OCI-LY1 (cell line): ENCODE measurements at regions not wholly inside any gene's neighbourhood (a gene's known extent, or its start where the extent isn't known, plus 50 kb on each side); places are given as distances from the start of the nearest gene placed in this dataset.

Experiments used
- H2AFZ ChIP-seq: fragments of 200-600 bp; sonication (generic), shearing (Covaris generic); 2 replicates; pipeline ENCODE4 v1.6.0; 2014; ENCODE audit warnings: antibody characterized with exemption, mild to moderate bottlenecking, low read length
- H3F3A ChIP-seq: fragments of 200-600 bp; sonication (generic), shearing (Covaris generic); 2 replicates; pipeline ENCODE4 v1.6.0; 2014; ENCODE audit warnings: mild to moderate bottlenecking, antibody characterized with exemption, low read length, moderate library complexity; ENCODE audit not compliant: insufficient read depth
- H3K27ac ChIP-seq: fragments of 200-600 bp; sonication (generic); 2 replicates; pipeline ENCODE4 v1.5.1; 2014; ENCODE audit warnings: low read length, mixed run types, mild to moderate bottlenecking, low read depth; ENCODE audit not compliant: poor library complexity, severe bottlenecking
- H3K27me3 ChIP-seq: fragments of 200-600 bp; sonication (generic); 2 replicates; pipeline ENCODE4 v1.6.0; 2014; ENCODE audit warnings: antibody characterized with exemption, mild to moderate bottlenecking, low read length, moderate library complexity; ENCODE audit not compliant: insufficient read depth
- H3K36me3 ChIP-seq: fragments of 200-600 bp; sonication (generic); 2 replicates; pipeline ENCODE4 v1.6.1; 2014; ENCODE audit warnings: mild to moderate bottlenecking, antibody characterized with exemption, low read length, moderate library complexity, mixed read lengths; ENCODE audit not compliant: insufficient read depth
- H3K4me1 ChIP-seq: fragments of 200-600 bp; sonication (generic); 2 replicates; pipeline ENCODE4 v1.5.1; 2014; ENCODE audit warnings: mild to moderate bottlenecking, low read length, moderate library complexity; ENCODE audit not compliant: insufficient read depth, severe bottlenecking
- H3K4me2 ChIP-seq: fragments of 200-600 bp; sonication (generic), shearing (Covaris generic); 2 replicates; pipeline ENCODE4 v1.6.1; 2014; ENCODE audit warnings: low read length
- H3K4me3 ChIP-seq: fragments of 200-600 bp; sonication (generic); 2 replicates; pipeline ENCODE4 v1.5.1; 2014; ENCODE audit warnings: low read length, low read depth, mild to moderate bottlenecking, mixed read lengths; ENCODE audit not compliant: poor library complexity, severe bottlenecking
- H3K79me2 ChIP-seq: fragments of 200-600 bp; shearing (Covaris generic); 2 replicates; pipeline ENCODE4 v1.6.1; 2016; ENCODE audit warnings: mixed run types, low read length, mixed read lengths; ENCODE audit not compliant: insufficient read depth
- H3K9ac ChIP-seq: fragments of 200-600 bp; sonication (generic), shearing (Covaris generic); 2 replicates; pipeline ENCODE4 v1.6.1; 2014; ENCODE audit warnings: mild to moderate bottlenecking, low read length, mixed read lengths
- H3K9me2 ChIP-seq: fragments of 200-600 bp; sonication (generic), shearing (Covaris generic); 2 replicates; pipeline ENCODE4 v1.6.1; 2014; ENCODE audit warnings: low read depth, mild to moderate bottlenecking, low read length, mixed read lengths
- H3K9me3 ChIP-seq: fragments of 200-600 bp; shearing (Covaris generic); 2 replicates; pipeline ENCODE4 v1.6.1; 2014; ENCODE audit warnings: low read length, mixed read lengths
- H4K20me1 ChIP-seq: fragments of 200-600 bp; sonication (generic), shearing (Covaris generic); 2 replicates; pipeline ENCODE4 v1.6.0; 2016; ENCODE audit warnings: mild to moderate bottlenecking, low read length; ENCODE audit not compliant: insufficient read depth
- CTCF ChIP-seq: fragments of 200-600 bp; sonication (generic), shearing (Covaris generic); IDR thresholded peaks from 2 replicates; pipeline ENCODE4 v1.5.1; 2017; ENCODE audit warnings: mild to moderate bottlenecking, antibody characterized with exemption, low read length, moderate library complexity, mixed read lengths
- EZH2 ChIP-seq: fragments of 200-600 bp; sonication (generic), shearing (Covaris generic); IDR thresholded peaks from 2 replicates; pipeline ENCODE4 v1.8.0; 2017; ENCODE audit warnings: borderline replicate concordance, mixed run types, mild to moderate bottlenecking, antibody characterized with exemption, low read length, moderate library complexity, mixed read lengths

- Histone ChIP-seq H2AFZ (no peak overlapping the region), H3K9me2 (no peaks in the 10 kb centered on the region), H4K20me1 (no peaks in the 10 kb centered on the region), H3K9me3 (no peaks in the 10 kb centered on the region), H3F3A (no peaks in the 10 kb centered on the region), H3K4me3 (no peak overlapping the region), H3K79me2 (no peaks in the 10 kb centered on the region), H3K4me1 (no peaks in the 10 kb centered on the region), H3K27ac (no peak overlapping the region), H3K27me3 (no peaks in the 10 kb centered on the region), H3K9ac (no peak overlapping the region), H3K4me2 (no peak overlapping the region), H3K36me3 (no peaks in the 10 kb centered on the region)
- no peak for TF ChIP-seq EZH2
- TF ChIP-seq CTCF, result no peak
Measured at GRCh38 chr20:51202304-51202703, 179.4 kb upstream of the KCNG1 start.

GRCh38 chr20:51199920-51200319 lies 177.0 kb upstream of the KCNG1 start:
- no peaks in the 10 kb centered on the region; the same call in 1 of the 2 replicates for H3K27me3 ChIP-seq
- H3K79me2 ChIP-seq, result no peaks in the 10 kb centered on the region
- TF ChIP-seq CTCF (no peak), EZH2 (no peak)
- H3K27ac ChIP-seq, result no peak overlapping the region
- H3F3A ChIP-seq, result no peaks in the 10 kb centered on the region
- no peak overlapping the region for H3K4me3 ChIP-seq
- H3K9ac ChIP-seq, result no peak overlapping the region
- no peaks in the 10 kb centered on the region for H3K9me3 ChIP-seq
- H2AFZ ChIP-seq, result no peak overlapping the region; the same call in 1 of the 2 replicates
- no peak overlapping the region for H3K4me2 ChIP-seq
- no peaks in the 10 kb centered on the region for H3K4me1 ChIP-seq
- no peaks in the 10 kb centered on the region for H3K36me3 ChIP-seq
- H3K9me2 ChIP-seq, result no peaks in the 10 kb centered on the region
- H4K20me1 ChIP-seq, result no peaks in the 10 kb centered on the region

- Histone ChIP-seq H3K79me2 (no peaks in the 10 kb centered on the region), H3K9me2 (no peaks in the 10 kb centered on the region), H3K27me3 (no peaks in the 10 kb centered on the region; the same call in 1 of the 2 replicates), H4K20me1 (no peaks in the 10 kb centered on the region), H3K9me3 (no peaks in the 10 kb centered on the region), H3K4me1 (no peaks in the 10 kb centered on the region), H3K9ac (no peak overlapping the region), H3K36me3 (no peaks in the 10 kb centered on the region), H3K4me2 (no peak overlapping the region), H3K4me3 (no peak overlapping the region), H3K27ac (no peak overlapping the region), H3F3A (no peaks in the 10 kb centered on the region), H2AFZ (no peak overlapping the region)
- TF ChIP-seq EZH2 (no peak), CTCF (no peak)
Measured at GRCh38 chr20:51198876-51199523, 176.1 kb upstream of the KCNG1 start.
